ENCODE measurements at regions not wholly inside any gene's neighbourhood (a gene's known extent, or its start where the extent isn't known, plus 50 kb on each side); places are given as distances from the start of the nearest gene placed in this dataset.

GRCh38 chr11:82365351-82365750 lies 368.3 kb downstream of the FAM181B start:
- DNase-seq: no peak

- no peak for DNase-seq
Observed at GRCh38 chr11:82356316-82356715, 377.3 kb downstream of the FAM181B start.

GRCh38 chr11:82355313-82355823 lies 378.3 kb downstream of the FAM181B start:
- DNase-seq: no peak

- DNase-seq: no peak
Observed at GRCh38 chr11:82326853-82327252, 406.8 kb downstream of the FAM181B start.

DNA sequence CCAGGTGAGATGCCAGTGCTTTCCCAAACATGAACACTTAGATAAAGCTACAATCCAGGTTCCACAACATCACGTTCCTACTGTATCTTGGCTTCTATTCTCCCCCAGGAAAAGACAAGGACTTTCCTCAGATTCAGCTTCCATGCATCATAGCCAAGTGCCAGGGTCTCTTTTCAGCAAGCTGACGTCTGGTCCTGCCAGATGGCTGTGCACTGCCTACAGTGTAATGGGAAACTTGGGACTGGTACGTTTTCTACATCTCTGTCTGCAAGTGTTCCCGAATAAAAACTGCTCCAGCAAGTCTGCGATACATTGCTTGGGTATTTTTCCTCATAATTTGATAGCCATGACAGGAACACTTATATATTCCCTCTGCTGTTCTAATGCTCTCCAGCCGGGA lies 412.5 kb downstream of the FAM181B start:
- no peak for DNase-seq

DNA sequence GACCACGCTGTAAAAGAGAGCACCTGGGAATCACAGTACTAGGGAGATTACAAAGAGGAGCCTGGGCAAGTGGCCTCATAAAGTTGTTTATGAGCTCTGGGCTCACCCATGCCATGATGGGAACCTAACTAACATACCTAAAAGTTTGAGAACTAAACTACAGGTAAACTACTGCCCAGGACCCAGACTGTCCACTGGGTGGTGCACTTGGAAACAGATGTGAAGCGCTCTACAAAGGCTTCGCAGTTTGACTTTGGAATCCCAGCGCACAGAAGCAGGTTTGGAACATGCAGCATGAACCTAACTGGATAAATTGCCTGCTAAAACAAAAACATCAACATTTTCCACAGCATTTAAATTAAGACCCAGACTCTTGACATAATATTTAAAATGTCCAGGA lies 418.6 kb downstream of the FAM181B start:
- DNase-seq: no peak

- DNase-seq: no peak
Observed at GRCh38 chr11:82308979-82309378, 424.7 kb downstream of the FAM181B start.

GRCh38 chr11:82305123-82305522 lies 428.5 kb downstream of the FAM181B start:
- no peak for DNase-seq

GRCh38 chr11:82303671-82304070 lies 430.0 kb downstream of the FAM181B start:
- DNase-seq: no peak

GRCh38 chr11:82288471-82288870 lies 445.2 kb downstream of the FAM181B start:
- DNase-seq: no peak

GRCh38 chr11:82270870-82271269 lies 462.8 kb downstream of the FAM181B start:
- no peak for DNase-seq

DNA sequence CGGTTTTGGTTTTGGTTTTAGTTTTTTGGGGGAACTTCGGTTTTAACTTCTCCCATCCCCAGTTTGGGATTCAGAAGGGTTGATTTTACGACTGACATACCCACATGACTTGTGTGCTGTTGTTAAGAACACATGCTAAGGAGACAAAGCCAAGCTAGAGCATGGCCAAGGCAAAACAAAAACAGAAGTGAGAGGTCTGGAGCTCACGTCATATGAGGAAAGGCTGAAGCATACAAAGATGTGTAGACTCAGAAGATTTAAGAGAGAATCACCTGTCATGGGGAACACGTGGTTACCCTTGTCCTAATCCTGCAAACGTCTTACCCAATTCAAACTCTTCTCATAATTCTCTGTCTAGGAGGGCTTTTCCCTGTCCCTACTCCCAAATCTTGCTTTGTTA lies 465.0 kb downstream of the FAM181B start:
- DNase-seq: no peak

- DNase-seq: no peak
Observed at GRCh38 chr11:82267186-82267585, 466.5 kb downstream of the FAM181B start.

GRCh38 chr11:82261367-82261766 lies 472.3 kb downstream of the FAM181B start:
- no peak for DNase-seq

GRCh38 chr11:82250047-82250446 lies 483.6 kb downstream of the FAM181B start:
- DNase-seq: no peak

DNA sequence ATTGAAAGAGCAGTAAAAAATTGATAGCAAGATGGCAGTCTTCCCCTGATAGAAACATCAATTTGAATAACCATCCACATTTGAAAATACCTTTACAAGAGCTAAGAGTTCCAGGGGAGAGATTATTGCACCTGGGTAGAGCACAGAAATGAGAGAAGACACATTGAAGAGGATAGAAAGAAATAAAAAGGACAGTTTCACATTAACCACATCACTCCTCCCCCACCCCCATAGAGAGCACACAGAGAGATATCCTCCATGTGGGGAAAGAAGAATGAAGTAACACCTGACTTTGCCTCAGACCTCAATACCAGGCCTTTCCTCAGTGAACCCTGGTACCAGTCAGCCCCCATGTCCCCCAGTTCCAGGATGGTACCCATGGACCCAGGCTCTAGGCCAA lies 486.7 kb downstream of the FAM181B start:
- no peak for DNase-seq

- no peak for DNase-seq
Observed at GRCh38 chr11:82239498-82239897, 494.2 kb downstream of the FAM181B start.

GRCh38 chr11:82234256-82234655 lies 499.4 kb downstream of the FAM181B start:
- no peak for DNase-seq

GRCh38 chr11:82233201-82233600 lies 500.5 kb downstream of the FAM181B start:
- DNase-seq: no peak

DNA sequence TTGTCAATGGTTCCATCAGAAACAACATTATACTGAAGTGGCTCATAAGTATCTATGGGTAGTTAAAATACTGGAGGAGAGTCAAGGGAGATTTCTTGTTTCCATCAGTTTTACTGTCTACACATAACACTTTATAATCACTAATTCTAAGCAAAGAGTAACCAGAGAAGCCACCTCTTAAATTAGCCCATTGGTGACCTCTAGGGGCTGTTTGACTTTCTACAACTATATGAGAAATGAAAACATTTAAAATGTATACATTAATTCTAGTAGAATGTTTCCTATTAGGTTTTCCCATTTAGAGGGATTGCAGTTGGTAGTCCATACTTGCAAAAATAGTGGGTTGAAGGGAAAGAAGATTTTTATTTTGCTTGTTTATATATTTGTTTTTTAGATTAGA lies 504.3 kb downstream of the FAM181B start:
- DNase-seq: no peak

GRCh38 chr11:82225930-82226329 lies 507.7 kb downstream of the FAM181B start:
- no peak for DNase-seq

- DNase-seq: no peak
Observed at GRCh38 chr11:82225502-82225901, 508.2 kb downstream of the FAM181B start.

GRCh38 chr11:82216927-82217570 lies 516.6 kb downstream of the FAM181B start:
- no peak for DNase-seq

DNA sequence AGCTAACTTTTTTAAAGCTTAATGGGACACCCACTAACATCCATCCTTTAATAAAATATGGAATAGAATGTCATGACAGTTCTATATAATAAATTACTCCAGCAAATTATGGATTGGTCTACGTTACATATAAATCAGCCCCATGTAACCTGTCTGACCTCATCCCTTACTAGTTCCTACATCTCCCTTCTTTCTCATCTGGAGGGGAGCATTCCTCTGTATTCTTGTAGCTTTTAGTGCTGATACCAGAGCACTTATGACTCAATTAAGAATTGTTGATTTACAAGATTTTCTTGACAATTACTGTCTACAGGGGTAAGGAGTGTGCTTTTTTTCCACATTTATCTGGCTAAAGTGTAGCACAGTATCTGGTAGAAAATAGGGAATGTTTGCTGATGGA lies 523.7 kb downstream of the FAM181B start:
- DNase-seq: no peak

DNA sequence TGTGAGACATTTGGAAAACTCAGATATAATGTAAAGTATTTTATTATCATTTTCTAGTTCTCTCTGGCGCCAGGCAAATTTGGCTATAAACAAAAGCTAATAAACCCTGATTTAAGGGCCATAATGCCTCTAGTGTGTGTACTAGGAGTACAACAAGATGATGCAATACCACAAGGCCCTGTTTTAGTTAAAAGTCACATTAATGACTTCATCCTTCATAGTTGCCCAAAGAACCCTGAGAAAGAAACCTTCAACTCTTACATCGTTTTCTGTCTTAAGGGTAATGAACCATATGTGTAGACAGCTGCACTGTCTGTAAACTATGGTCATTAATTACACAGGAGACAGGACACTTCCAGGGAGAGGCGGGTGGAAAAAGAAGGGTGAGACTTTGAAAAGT lies 538.4 kb downstream of the FAM181B start:
- DNase-seq: no peak

Data from NCI-H1930 (cell line).